ENCODE measurements at regions not wholly inside any gene's neighbourhood (a gene's known extent, or its start where the extent isn't known, plus 50 kb on each side); places are given as distances from the start of the nearest gene placed in this dataset.

- DNase-seq (ENCODE audit: low spot score): no peak
- in situ Hi-C loops (cut with MboI; ENCODE audit: low sequenced_read_pairs, unreplicated experiment): no loop called here
- no peak for TF ChIP-seq CTCF (IDR thresholded peaks at IDR 0.05; ENCODE audit: borderline replicate concordance, control extremely low read depth, extremely low read depth, insufficient read depth, missing control alignments)
Measured at GRCh38 chr20:52818491-52818890, 153.7 kb upstream of the TSHZ2 start.

GRCh38 chr20:52817981-52818380 lies 154.2 kb upstream of the TSHZ2 start:
- no peak for DNase-seq (ENCODE audit: low spot score)
- TF ChIP-seq CTCF (IDR thresholded peaks at IDR 0.05; ENCODE audit: borderline replicate concordance, control extremely low read depth, extremely low read depth, insufficient read depth, missing control alignments): no peak
- in situ Hi-C loops (cut with MboI; ENCODE audit: low sequenced_read_pairs, unreplicated experiment): no loop called here

DNA sequence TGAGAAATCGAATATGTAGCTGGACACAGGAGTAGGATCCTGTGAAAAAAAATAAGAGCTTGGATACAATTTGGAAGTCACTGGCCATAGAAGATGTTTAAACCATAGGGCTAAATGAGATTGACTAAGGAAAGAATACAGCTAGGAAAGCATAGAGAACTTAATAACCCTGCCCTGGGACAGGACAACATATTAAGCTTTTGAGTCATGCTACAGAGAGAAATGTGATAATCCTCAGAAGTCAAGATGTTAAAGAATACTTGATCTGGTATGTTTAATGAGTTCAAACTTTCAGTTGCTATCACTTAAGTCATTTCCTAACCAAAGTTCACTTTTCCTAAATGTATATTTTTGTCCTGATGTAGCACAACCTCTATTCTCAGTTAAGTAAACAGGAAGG lies 154.6 kb upstream of the TSHZ2 start:
- DNase-seq (ENCODE audit: low spot score): no peak
- in situ Hi-C loops (cut with MboI; ENCODE audit: low sequenced_read_pairs, unreplicated experiment): no loop called here
- no peak for TF ChIP-seq CTCF (IDR thresholded peaks at IDR 0.05; ENCODE audit: borderline replicate concordance, control extremely low read depth, extremely low read depth, insufficient read depth, missing control alignments)

- in situ Hi-C loops (cut with MboI; ENCODE audit: low sequenced_read_pairs, unreplicated experiment): no loop called here
- no peak for DNase-seq (ENCODE audit: low spot score)
- TF ChIP-seq CTCF (IDR thresholded peaks at IDR 0.05; ENCODE audit: borderline replicate concordance, control extremely low read depth, extremely low read depth, insufficient read depth, missing control alignments): no peak
Measured at GRCh38 chr20:52814371-52814770, 157.8 kb upstream of the TSHZ2 start.

GRCh38 chr20:52812231-52812847 lies 159.8 kb upstream of the TSHZ2 start:
- DNase-seq (ENCODE audit: low spot score): no peak
- in situ Hi-C loops (cut with MboI; ENCODE audit: low sequenced_read_pairs, unreplicated experiment): no loop called here
- no peak for TF ChIP-seq CTCF (IDR thresholded peaks at IDR 0.05; ENCODE audit: borderline replicate concordance, control extremely low read depth, extremely low read depth, insufficient read depth, missing control alignments)

GRCh38 chr20:52809003-52809402 lies 163.2 kb upstream of the TSHZ2 start:
- DNase-seq (ENCODE audit: low spot score): no peak
- in situ Hi-C loops (cut with MboI; ENCODE audit: low sequenced_read_pairs, unreplicated experiment): no loop called here
- TF ChIP-seq CTCF (IDR thresholded peaks at IDR 0.05; ENCODE audit: borderline replicate concordance, control extremely low read depth, extremely low read depth, insufficient read depth, missing control alignments): no peak

Data from GM13976 (cell line).